DMS79 treated with DMSO at 0.1 percent for 48 hours (cell line): ENCODE measurements at regions not wholly inside any gene's neighbourhood (a gene's known extent, or its start where the extent isn't known, plus 50 kb on each side); places are given as distances from the start of the nearest gene placed in this dataset.

Experiments
- DNase-seq: peaks from one replicate; lab custom pipeline; 2025; lab: John Stamatoyannopoulos, UW

DNA sequence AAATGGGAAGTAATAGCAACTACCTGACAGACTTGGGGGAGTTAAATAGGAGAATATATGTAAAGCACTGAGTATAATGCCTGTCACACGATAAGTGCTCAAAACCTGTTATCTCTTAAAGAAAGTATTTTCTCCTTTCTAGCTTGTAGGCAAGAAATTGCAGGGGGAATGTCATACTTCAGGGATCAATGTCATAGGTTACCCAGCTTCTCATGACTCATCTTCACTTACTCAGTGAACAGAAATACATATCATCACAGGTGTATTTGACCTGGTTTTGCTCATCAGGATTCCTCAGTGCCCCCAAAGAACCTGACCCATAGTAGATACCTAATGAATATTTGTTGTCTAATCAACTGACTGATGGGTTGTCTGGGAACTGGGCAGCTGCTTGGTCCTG, 285.0 kb upstream of the ATP2B1 start:
- no peak for DNase-seq

DNA sequence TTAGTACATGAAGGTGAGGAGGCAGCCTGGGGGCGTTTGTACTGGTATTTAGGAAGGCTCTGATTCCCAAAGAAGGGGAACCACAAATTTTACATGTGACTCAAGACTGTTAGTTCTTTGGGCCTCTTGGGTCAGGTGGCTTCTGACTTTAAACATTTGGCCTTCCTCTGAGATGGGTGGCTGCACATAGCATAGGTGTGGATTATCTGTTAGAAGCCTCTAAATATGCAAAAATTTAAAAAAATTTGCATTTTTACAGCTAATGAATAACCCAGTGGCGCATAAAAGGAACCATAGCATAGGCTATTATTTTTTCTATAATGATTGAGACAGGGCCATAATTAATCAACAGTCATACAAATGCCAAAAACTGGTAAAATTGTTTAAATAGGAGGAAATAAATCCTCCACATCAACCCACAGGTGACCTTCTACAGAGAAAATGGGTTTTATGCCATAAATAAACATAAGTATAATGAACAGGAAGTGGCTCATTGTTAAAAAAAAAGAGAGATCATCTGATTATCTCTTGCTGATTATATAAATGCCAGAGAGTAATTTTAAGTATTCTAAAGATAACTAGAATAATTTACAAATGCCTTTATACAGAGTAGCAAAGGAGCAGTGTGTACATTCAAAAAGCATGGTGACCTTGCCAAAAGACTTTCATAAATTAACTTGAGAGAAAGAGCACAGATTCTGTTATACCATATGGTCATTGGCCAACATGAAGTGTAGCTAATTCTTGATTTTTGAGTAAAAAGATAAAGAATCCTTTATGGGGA, 284.2 kb upstream of the ATP2B1 start:
- no peak for DNase-seq

GRCh38 chr12:89991807-89992590, 283.4 kb upstream of the ATP2B1 start:
- no peak for DNase-seq

- no peak for DNase-seq
These were observed 279.7 kb upstream of the ATP2B1 start for GRCh38 chr12:89988188-89988915.

- no peak for DNase-seq
These were observed 277.3 kb upstream of the ATP2B1 start for GRCh38 chr12:89985935-89986334.

DNA sequence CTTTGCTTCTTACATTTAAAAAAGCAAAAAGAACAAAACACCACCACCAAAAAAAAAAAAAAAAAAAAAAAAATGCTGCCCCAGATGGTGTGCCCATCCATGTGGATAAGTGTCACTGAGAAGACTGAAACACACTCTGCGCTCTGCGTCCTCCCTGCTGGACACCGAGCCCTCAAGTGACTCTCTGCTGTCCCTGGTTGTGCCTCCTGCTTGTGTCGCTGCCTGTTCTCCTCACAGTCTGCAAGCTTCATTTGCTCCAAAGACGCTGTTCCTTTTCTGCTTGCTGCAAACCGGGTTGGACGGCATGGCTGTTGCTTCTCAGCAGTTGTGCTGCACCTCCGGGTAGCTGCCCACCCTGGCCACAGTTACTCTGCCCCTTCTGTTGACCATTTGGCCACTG, 276.2 kb upstream of the ATP2B1 start:
- no peak for DNase-seq

DNA sequence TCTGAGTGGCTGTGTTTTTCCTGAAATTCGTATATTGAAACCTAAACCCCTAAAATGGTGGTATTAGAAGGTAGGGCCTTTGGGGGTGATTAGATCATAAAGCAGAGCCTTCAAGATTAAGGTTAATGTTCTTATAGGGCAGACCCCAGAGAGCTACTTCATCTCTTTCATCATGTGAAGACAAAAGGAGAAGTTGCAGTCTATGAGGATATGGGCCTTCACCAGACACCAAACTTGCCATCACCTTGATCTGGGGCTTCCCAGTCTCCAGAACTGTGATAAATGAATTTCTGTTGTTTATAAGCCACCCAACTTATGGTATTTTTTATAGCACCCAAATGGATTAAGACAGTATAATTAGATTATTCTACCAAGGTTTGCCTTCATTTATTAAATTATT, 275.0 kb upstream of the ATP2B1 start:
- no peak for DNase-seq

DNA sequence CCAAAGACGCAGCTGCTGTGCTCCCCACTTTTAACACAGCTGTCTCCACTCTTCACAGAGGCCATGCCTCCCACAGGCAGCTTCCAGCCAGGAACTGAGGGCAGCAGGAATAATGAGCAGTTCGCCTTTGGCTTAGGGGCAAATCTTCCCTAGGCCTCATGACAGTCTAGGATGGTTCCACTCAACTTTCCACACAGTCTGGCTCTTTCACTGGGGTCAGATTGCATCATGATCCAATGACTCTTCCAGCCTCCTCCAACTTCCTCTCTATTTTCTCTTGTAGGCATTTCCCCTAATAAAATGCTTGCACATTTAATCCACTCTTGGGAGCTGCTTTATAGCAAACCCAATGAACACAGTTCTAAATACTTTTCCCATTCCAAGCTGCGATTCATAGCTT, 271.6 kb upstream of the ATP2B1 start:
- DNase-seq = no peak

GRCh38 chr12:89977405-89978085, 268.9 kb upstream of the ATP2B1 start:
- no peak for DNase-seq

GRCh38 chr12:89976866-89977265, 268.2 kb upstream of the ATP2B1 start:
- DNase-seq = no peak

- DNase-seq = no peak
These were observed 266.9 kb upstream of the ATP2B1 start for GRCh38 chr12:89975574-89975973.

DNA sequence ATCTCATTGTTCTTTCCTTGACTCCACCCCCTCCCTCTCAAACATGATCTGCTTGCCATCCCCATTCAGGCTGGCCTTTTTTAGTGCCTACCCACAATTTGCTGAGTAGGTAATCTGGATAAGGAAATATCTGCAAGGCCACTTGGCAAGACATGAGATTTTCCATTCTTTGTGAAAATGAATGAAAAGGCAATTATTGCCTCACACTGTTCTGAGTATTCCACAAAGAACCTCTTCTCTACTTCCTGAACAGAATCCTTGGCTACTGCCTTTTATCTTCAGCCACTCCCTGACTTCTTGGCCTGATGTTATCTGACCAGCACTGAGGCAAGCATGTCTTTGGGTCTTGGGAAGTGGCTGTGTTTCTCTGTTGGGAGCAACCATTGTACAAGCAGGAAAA, 263.2 kb upstream of the ATP2B1 start:
- DNase-seq = no peak

GRCh38 chr12:89970722-89971121, 262.1 kb upstream of the ATP2B1 start:
- DNase-seq = no peak

DNA sequence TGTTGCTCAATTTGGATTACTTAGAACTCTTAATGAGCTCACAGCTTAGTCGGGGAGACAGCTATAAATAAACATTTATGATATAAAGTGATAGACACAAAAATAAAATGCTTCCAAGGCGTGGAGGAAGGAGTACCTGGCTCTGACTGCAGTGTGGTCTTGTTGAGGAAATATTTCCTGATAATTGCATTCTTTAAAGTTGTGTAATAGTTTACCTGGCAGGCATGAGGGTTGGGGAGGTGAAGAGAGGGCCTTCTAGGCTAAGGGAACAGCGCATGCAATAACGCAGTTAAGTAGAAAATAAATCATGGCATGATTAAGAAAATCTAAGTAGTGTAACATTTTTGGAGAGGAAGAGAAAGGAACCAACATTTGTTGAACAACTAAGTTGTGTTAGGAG, 260.5 kb upstream of the ATP2B1 start:
- DNase-seq = no peak

- no peak for DNase-seq
These were observed 259.6 kb upstream of the ATP2B1 start for GRCh38 chr12:89968151-89968700.

DNA sequence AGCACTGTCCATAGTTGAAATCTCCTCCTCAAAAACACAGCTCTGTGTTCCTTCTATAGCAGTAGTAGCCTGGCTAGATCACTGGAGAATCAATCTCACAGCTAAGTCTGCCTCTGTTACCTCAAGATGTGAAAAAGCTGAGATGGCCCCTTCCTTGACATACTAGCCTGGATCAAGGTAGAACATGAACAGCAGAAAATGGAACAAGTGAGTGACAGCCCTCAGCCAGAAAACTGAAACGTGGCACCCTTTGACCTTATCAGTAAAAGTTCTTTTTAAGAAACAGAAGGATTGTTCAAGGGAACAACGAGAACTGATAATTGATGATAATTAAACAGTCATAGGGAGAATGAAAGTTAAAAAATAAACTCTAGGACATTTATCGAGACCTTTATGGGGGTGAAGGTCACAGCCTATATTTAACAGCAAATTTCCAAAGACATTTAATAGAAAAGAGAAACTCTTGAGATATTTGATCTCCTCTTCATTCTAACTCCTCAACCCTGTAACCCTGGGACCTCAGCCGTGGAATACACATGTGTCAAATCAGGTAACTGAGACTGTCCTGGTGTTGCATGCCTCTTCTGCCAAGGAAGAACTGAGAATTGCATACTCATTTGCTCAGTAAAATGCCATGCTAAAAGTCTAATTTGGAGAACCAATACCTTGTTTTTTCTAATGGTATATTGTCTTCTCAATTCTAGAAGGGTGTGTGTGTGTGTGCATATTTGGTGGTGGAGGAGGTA, 258.0 kb upstream of the ATP2B1 start:
- no peak for DNase-seq

DNA sequence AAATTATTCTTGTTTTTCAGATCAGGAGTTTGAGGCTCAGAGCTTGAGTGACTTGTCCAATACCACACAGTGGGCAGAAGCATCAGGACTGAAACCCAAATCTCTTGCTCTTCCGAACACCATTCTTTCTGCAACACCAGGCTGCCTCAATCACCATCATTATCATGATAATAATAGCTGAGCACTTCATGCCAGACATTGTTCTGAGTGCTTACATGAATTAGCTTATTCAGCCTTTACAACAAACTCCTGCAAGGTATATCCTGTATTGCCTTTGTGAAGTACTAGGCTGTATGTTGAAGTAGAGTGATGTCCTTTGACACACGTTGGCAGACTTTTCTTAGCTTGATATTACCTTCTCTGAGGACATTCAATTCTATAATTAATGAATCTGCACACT, 257.4 kb upstream of the ATP2B1 start:
- no peak for DNase-seq

GRCh38 chr12:89962648-89963047, 254.0 kb upstream of the ATP2B1 start:
- no peak for DNase-seq

DNA sequence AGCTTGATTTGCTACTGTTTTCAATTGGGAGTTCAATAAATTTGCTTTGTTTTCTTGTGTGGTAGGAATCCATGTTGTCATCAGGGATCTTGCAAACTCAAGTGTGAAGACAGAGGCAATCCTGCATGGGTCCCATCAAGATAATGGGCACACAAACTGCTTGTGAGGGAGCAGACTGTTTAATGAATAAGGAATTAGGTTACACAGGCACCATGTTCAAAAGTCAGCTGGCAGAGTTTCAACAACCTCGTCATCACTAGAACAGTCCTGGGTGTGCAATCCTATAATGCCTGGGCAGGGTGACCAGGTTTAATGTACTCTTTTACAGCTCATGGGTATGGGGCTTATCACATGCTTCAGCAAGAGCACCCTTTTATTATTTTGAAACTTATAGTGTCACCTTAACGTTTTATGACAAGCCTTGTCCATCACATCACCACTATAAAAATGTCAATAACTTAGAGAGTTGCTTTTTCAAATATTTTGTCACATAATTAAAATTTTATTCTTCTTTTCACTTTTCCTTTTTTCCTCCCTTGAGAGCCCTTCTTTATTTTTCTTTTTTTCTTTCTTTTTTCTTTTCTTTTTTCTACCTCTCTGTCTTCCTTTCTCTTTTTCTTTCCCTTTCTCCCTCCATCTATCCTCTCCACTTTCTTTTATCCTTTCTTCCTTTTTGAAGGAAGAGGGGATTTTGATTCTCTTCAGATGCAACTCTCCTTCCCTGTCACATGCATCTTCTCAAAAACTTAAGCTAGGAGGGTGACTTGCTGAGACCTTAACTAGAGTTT, 252.2 kb upstream of the ATP2B1 start:
- no peak for DNase-seq

GRCh38 chr12:89960011-89960507, 251.4 kb upstream of the ATP2B1 start:
- DNase-seq = no peak
